Fibroblast of lung (primary cell): ENCODE measurements at regions not wholly inside any gene's neighbourhood (a gene's known extent, or its start where the extent isn't known, plus 50 kb on each side); places are given as distances from the start of the nearest gene placed in this dataset.

ENCODE experiments used
- EZH2 ChIP-seq: IDR thresholded peaks from 2 replicates; pipeline ENCODE4 v1.5.1; 2012; ENCODE audit warnings: low read length, control low read depth, mild to moderate bottlenecking; ENCODE audit errors: missing control alignments
- TF ChIP-seq, protein P1 (sequence below), 2 donors: IDR thresholded peaks in 1 of 2; conservative IDR thresholded peaks in 1 of 2; 1 replicate in 1 of 2; 2 replicates in 1 of 2; pipeline ENCODE4 v1.5.1; 2011 to 2012; ENCODE audit warnings: low read length in 2 of 2, control low read depth in 1 of 2, inconsistent platforms in 1 of 2, low read depth in 1 of 2, mild to moderate bottlenecking in 1 of 2

GRCh38 chr3:107916171-107916570 is 174.7 kb downstream of the CD47 start:
- no peak for TF ChIP-seq EZH2
- TF ChIP-seq, protein P1, sequence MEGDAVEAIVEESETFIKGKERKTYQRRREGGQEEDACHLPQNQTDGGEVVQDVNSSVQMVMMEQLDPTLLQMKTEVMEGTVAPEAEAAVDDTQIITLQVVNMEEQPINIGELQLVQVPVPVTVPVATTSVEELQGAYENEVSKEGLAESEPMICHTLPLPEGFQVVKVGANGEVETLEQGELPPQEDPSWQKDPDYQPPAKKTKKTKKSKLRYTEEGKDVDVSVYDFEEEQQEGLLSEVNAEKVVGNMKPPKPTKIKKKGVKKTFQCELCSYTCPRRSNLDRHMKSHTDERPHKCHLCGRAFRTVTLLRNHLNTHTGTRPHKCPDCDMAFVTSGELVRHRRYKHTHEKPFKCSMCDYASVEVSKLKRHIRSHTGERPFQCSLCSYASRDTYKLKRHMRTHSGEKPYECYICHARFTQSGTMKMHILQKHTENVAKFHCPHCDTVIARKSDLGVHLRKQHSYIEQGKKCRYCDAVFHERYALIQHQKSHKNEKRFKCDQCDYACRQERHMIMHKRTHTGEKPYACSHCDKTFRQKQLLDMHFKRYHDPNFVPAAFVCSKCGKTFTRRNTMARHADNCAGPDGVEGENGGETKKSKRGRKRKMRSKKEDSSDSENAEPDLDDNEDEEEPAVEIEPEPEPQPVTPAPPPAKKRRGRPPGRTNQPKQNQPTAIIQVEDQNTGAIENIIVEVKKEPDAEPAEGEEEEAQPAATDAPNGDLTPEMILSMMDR (conservative IDR thresholded peaks at IDR 0.05 in 1 of 2, IDR thresholded peaks at IDR 0.05 in 1 of 2; ENCODE audit: low read depth in 1 of 2, low read length in 2 of 2), result no peak
